Fibroblast of pulmonary artery (primary cell): ENCODE measurements at regions not wholly inside any gene's neighbourhood (a gene's known extent, or its start where the extent isn't known, plus 50 kb on each side); places are given as distances from the start of the nearest gene placed in this dataset.

Experiments
- DNase-seq: peaks from one replicate; pipeline ENCODE4 v3.0.0-alpha.2; 2010; ENCODE audit warnings: low read depth
- H3K4me3 ChIP-seq: replicated peaks from 2 replicates; pipeline ENCODE4 v1.5.1; 2011; ENCODE audit warnings: low read depth, mild to moderate bottlenecking, control low read depth, low read length, moderate library complexity
- TF ChIP-seq, protein P1 (sequence below): IDR thresholded peaks from 2 replicates; pipeline ENCODE4 v1.5.1; 2011; ENCODE audit warnings: mild to moderate bottlenecking, control low read depth, low read length, inconsistent platforms; ENCODE audit errors: missing control alignments

DNA sequence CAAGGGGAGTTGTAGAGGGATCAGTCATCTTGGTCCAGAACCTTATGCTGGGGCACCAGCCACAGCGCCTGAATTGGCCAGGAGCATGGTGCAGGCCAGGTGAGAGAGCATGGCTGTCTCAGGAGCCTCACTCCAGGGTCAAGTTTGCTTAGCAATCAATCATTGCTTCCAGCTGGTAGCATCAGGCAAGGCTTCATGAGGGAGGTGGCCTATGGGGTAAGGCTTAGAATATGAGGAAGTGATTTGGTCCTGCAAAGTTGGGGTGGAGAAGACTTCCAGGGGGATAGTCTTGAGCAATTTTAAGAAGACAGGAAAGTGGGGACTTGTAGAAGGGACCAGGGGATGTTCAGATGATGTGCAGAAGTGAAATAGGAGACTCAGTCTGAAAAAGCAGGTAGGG lies 53.9 kb upstream of the PITX1 start:
- TF ChIP-seq, protein P1, sequence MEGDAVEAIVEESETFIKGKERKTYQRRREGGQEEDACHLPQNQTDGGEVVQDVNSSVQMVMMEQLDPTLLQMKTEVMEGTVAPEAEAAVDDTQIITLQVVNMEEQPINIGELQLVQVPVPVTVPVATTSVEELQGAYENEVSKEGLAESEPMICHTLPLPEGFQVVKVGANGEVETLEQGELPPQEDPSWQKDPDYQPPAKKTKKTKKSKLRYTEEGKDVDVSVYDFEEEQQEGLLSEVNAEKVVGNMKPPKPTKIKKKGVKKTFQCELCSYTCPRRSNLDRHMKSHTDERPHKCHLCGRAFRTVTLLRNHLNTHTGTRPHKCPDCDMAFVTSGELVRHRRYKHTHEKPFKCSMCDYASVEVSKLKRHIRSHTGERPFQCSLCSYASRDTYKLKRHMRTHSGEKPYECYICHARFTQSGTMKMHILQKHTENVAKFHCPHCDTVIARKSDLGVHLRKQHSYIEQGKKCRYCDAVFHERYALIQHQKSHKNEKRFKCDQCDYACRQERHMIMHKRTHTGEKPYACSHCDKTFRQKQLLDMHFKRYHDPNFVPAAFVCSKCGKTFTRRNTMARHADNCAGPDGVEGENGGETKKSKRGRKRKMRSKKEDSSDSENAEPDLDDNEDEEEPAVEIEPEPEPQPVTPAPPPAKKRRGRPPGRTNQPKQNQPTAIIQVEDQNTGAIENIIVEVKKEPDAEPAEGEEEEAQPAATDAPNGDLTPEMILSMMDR: no peak
- DNase-seq: no peak

DNA sequence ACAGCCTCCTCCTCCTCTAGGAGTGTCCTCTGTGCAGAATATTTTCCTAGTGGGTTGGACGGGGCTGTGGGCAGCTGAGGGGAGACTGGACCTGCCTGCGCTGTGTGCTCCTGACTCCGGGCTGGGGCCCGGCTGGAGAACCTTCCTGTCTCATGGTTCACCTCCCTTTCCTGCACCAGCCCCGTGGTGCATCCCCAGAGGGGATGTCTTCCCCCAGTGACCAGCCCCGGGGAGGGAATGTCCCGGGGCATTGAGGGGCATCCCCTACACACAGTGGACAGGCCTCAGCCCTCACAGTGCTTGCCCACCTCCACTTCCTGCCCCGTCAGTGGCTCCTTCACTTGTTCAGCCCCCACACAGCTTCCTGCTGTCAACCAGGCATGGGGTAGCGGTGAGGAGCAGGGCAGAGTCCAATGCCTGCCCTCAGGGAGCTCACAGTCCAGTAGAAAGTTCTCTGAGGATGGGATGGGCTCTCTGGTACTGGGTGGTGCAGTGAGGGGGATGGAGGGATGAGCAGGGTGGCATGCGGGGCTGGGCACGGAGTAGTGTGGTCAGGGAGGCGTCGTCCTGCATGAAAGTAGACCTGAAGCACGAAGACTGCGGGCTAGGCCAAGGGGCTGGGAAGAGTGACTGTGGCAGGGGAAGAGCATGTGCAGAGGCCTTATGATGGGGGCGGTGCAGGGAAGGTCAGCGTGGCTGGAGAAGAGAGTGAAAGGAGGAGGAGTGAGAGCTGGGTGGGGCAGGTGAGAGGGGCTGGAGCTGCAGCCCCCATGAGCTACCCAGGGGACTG lies 52.1 kb upstream of the PITX1 start:
- TF ChIP-seq, protein P1: no peak
- no peak for DNase-seq
- H3K4me3 ChIP-seq: no peak overlapping the region

More for the DNA sequence above, 53.9 kb upstream of the PITX1 start:
- H3K4me3 ChIP-seq: no peak overlapping the region

DNA sequence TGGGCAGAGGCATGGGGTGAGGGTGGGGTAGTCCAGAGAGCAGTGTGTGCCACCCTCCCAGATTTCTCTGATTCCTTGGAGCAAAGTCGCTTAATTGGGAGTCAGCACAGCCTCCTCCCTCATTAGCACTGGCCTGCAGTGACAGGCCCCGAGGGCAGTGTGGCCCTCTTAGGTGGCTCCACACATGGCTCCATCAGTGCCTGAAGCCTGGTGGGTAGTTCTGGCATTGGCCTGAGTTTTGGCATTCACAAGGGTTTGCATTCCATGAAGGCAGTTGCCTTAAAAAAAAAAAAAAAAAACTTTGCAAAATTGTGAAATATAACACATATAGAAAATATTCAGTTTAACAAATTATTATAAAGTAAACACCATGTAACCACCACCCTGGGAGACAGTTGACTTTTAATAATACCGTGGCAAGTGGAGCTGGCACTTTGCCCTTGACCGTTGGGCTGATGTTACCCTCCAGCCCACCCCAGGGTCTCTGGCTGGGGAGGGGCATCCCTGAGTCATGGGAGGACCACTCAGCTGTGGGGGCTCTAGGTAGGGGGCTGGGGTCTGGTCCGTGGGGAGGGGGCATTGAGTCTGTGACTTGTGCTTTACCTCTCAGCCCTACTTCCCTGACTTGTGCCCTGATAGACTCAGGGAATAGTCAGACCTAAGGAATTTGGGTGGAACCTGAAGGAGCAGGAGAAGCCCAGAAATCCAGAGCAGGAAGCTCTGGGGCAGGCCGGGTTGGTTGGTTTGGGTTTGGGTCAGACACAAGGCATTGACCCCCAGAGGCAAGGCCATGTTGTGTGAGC lies 51.3 kb upstream of the PITX1 start:
- H3K4me3 ChIP-seq: no peak overlapping the region
- TF ChIP-seq, protein P1: no peak
- no peak for DNase-seq
